ENCODE measurements at regions not wholly inside any gene's neighbourhood (a gene's known extent, or its start where the extent isn't known, plus 50 kb on each side); places are given as distances from the start of the nearest gene placed in this dataset.
"Not testable (repeated sequence)": the region's sequence is repeated elsewhere in the genome, so short reads cannot be mapped to it uniquely, and the experiment has no call there.

GRCh38 chr10:31190488-31190887 is 128.5 kb upstream of the ZEB1 start:
- DNase-seq, result no peak

DNA sequence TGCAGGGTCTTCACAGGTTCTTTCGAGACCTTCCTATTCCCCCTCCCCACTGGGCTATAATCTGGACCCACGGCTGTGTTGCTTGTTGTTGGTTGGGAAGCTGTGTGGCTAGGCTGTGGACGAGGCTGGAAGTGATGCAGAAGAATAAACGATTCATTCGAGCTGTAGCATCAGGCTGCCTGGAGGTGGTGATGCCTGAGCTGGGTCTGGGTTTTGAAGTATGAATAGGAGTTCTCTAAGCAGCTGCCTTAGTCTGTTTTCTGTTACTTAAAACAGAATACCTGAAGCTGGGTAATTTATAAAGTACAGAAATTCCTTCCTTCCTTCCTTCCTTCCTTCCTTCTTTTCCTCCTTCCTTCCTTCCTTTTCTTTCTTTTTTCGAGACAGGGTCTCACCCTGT is 126.5 kb upstream of the ZEB1 start:
- DNase-seq, result no peak

GRCh38 chr10:31194986-31195385 is 124.0 kb upstream of the ZEB1 start:
- DNase-seq, result no peak

- no peak for DNase-seq
Observed at GRCh38 chr10:31197886-31198285, 121.1 kb upstream of the ZEB1 start.

DNA sequence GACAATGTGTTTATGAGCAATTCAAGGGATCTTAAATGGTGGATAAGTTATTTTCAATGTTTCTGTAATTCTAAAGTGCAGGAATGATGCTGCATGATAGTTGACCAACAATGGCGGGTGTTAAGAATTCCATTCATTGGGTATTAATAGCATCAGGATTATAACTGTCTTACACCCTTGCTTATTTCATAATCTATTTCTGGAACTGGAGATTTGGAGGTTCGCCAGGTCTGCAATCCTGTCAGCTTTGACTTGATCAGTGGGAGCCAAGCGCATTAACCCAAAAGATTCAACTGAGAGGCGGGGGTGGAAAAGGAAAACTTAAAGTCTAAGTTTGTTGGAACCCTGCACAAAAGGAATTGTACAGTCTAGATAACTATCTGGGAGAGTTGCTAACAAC is 114.9 kb upstream of the ZEB1 start:
- no peak for DNase-seq

DNA sequence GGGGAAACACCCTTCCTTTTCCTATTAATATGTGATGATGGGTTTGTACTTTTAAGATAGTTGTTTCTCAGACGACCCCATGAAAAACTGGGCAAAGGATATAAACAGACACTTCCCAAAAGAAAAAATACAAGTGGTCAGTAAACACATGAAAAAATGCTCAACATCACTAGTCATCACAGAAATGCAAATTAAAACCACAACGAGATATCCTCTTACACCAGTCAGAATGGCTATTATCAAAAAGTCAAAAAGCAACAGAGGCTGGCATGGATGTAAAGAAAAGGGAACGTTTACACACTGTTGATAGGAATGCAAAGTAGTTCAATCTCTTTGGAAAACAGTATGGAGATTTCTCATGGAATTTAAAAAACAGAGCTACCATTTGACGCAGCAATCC is 111.4 kb upstream of the ZEB1 start:
- no peak for DNase-seq

- DNase-seq, result no peak
Observed at GRCh38 chr10:31209478-31209877, 109.5 kb upstream of the ZEB1 start.

DNA sequence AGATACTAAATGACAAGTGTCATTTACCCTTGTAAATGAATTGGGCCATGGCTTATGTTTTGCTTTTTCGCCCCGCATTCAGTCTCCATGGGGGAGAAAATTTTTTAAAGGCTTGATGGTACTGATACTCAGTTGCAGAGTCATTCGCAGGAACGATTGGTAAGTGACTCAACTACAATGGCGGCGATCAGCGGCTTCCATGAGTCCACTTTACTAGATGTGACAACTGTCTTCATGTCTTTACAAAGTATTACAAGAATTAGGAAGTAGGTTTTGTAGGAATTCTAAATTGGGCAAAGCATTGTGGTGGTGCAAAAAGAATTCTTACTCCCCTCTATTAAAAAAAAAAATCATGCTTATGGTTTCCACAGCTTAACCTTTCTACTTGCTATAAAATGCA is 108.8 kb upstream of the ZEB1 start:
- DNase-seq, result no peak

- DNase-seq, result no peak
Observed at GRCh38 chr10:31213959-31214358, 105.1 kb upstream of the ZEB1 start.

- DNase-seq, result no peak
Observed at GRCh38 chr10:31215052-31215451, 104.0 kb upstream of the ZEB1 start.

DNA sequence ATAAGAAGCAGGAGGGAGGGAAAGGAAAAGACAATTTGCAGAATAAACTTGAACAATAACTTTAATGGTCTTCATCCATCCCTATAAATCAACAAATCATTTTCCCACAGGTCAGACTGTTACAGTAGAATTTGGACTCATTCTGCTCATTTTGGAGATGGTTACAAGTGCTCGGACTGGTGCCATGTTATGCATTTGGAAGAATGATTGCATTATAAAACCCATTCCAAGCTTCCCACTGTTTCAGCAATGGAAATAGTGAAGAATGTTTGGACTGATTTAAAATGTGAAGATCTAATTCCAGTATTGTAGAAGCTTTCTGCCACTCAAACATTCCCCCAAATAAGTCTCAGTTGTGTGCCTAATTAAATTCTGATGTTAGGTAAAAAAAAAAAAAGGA is 99.7 kb upstream of the ZEB1 start:
- no peak for DNase-seq

DNA sequence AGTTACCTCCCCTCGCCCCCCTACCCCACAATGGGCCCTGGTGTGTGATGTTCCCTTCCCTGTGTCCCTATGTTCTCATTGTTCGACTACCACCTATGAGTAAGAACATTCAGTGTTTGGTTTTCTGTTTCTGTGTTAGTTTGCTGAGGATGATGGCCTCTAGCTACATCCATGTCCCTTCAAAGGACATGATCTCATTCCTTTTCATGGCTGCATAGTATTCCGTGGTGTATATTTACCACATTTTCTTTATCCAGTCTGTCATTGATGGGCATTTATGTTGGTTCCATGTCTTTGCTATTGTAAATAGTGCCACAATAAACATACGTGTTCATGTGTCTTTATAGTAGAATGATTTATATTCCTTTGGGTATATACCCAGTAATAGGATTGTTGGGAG is 90.2 kb upstream of the ZEB1 start:
- DNase-seq, result not testable (repeated sequence)

- DNase-seq, result no peak
Observed at GRCh38 chr10:31239961-31240360, 79.1 kb upstream of the ZEB1 start.

GRCh38 chr10:31242902-31243301 is 76.1 kb upstream of the ZEB1 start:
- peak; percentile 71 for DNase-seq

GRCh38 chr10:31251118-31251517 is 67.9 kb upstream of the ZEB1 start:
- DNase-seq, result not testable (repeated sequence)

DNA sequence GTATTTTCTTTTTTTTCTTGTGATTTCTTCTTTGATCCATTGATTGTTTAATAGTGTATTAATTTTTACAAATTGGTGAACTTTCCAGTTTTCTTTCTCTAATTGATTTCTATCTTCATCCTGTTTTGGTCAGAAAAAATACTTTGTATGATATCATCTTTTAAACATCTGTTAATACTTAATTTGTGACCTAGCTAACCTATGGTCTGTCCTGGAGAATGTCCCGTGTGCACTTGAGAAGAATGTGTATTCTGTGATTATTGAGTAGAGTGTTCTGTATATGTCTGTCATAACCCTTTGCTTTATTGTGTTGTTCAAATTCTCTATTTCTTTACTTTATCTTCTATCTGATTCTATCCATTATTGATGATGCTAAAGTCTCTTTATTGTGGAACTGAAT is 65.8 kb upstream of the ZEB1 start:
- DNase-seq, result no peak

DNA sequence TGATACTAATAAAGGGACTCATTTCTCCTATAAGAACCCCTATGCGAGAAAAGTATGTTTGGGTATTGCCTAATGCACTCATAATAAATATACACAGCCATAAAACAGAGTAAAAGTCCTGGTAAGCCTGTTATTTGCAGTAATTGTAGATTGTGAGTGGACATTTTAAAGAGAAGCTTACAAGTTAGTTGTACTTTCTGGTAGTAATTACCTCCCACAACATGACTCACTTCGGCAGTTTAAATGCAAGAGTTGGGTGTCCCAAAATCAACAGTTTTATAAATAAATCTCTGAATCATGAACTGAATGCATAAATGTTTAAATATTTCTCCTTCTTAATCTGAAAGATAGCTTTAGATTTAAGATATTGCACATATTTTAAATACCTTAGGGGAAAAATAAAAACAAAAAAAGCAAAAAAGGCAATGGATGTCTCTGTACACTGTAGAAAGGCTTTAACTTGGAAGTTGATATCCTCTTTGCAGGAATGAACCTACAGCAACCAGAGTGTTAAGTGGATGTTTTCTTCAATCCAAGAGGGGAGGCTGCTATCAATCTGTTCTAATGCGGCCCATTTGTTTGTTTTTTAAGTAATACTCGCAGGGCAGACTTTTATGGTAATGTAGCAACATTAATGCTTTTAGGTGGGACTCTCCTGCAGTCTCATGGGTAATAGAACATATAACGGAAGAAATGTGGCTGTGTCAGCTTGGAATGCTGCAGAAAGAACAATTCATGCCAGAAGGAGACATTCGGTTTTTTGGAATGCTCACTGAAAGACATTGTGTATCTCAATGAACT is 57.3 kb upstream of the ZEB1 start:
- no peak for DNase-seq

DNA sequence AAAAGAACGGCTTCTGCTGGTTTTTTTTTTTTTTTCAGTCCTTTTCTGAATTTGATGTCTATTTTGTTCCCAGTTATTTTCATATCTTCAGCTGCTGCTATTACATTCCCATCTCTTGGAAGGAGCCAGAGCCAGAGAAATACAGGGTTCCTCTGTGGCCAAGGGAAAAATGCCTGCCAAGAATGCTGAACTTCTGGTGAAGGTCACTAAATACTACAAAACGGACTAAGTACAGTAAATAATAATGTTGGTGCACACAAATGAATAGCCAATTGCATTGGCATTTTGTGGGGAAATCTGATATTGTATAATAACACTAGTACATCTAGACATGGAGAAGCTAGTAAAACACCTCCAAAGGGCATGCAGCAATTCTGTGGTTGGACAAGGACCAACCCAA is 56.3 kb upstream of the ZEB1 start:
- DNase-seq, result no peak

DNA sequence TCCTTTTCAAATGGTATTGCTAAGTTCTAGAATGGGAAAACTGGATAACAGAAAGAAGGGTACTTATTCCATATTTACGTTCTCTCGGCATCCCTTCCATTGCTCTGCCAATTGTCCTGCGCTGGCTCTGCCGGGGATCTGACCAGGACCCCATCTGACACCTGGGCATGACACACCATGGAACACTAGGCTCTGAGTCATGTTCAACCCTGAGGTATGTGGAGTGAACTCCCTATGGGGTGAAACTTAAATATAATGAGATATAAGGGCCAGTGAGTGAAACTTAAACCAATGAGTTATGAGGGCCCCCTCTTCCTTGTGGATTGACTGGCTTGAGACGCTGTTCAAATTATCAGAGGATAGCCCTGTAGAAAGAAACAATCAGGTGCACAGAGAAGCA is 55.1 kb upstream of the ZEB1 start:
- DNase-seq, result no peak

DNA sequence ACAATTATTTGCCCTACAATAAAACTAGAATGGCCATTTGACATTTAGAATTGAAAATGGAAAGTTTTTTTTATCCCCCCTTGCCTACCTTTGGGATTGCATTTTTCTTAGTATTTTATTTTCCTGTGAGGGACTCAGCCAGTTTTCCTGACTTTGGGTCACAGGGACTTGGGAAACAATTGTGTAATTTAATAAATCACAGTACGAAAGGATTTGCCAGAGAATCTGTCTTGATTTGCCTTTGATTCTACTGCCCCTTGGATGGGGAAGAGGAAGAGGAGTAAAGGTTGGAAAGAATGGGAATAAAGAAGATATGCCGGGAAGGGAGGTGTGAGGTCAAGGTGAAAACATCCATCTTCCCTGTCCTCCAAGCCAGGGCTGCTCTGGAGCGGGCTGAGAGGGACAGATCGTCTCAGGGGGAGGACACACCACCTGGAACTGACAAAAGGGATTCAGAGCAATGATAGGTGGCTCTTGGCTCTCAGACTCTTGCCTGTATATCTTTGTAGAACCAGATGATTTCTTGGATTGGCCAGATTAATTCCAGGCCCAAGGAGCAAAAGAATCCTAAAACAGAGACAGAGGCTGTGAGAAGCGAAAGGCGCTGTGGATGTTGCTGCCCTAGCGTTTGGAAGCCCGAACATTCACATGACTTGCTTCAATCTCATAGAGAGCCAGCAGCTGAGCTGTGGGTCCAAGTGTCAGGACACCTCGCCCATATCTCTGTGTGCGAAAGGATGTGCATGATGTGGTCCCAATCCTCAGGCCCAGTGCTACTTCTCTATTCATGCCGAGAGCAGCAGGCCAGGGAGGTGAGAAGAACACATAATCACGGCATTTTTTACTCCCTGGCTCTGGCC is 50.3 kb upstream of the ZEB1 start:
- DNase-seq, result no peak

All from activated naive CD4-positive, alpha-beta T cell treated with Interleukin-2 at 50 U/mL for 16 hours (primary cell).